HG02981 (cell line): ENCODE measurements at regions not wholly inside any gene's neighbourhood (a gene's known extent, or its start where the extent isn't known, plus 50 kb on each side); places are given as distances from the start of the nearest gene placed in this dataset.

Experiments used
- ATAC-seq: cut with Tn5 transposase; IDR thresholded peaks from one replicate; pipeline ENCODE4 v1.9.1; 2021; ENCODE audit warnings: mild to moderate bottlenecking, moderate library complexity; ENCODE audit not compliant: unreplicated experiment

GRCh38 chr4:184941671-184942418 is 76.4 kb upstream of the HELT start:
- ATAC-seq = no peak

GRCh38 chr4:184942444-184943425 is 75.6 kb upstream of the HELT start:
- no peak for ATAC-seq

GRCh38 chr4:184949020-184949419 is 69.3 kb upstream of the HELT start:
- ATAC-seq = no peak

- ATAC-seq = no peak
These were observed 68.0 kb upstream of the HELT start for GRCh38 chr4:184950117-184950830.

GRCh38 chr4:184950926-184951325 is 67.4 kb upstream of the HELT start:
- ATAC-seq = no peak

DNA sequence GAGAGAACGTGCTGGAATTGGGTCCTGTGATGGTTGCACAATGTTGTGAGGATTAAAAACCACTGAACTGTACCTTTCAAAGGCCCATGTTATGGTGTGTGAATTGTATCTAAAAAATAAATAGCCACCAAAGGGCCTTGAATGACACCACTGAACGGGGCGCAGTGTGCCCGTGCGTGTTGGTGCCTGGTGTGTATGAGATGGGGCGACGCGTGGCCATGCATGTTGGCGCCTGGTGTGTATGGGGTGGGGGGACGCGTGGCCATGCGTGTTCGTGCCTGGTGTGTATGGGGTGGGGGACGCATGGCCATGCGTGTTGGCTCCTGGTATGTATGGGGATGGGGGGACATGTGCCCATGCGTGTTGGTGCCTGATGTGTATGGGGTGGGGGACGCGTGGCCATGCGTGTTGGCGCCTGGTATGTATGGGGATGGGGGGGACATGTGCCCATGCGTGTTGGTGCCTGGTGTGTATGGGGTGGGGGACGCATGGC is 66.6 kb upstream of the HELT start:
- ATAC-seq = no peak

DNA sequence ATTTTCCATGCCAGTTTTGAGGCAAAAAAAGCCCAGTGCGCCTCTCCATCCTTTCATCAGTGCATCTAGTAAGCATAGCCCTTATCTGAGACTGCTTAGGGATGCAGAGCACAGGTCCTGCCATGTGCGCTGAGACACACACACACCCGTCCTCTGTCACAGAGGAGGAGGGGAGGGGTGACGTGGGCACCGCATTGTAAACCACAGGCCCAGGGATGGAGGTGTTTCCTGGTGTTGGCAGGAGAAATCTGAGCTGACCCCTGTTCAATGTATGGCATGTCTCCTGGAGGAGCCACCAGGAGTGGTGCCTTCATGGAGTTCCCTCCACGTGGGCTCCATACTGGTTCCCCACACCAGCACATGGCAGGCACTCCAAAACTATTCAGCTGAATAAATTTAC is 65.8 kb upstream of the HELT start:
- no peak for ATAC-seq

DNA sequence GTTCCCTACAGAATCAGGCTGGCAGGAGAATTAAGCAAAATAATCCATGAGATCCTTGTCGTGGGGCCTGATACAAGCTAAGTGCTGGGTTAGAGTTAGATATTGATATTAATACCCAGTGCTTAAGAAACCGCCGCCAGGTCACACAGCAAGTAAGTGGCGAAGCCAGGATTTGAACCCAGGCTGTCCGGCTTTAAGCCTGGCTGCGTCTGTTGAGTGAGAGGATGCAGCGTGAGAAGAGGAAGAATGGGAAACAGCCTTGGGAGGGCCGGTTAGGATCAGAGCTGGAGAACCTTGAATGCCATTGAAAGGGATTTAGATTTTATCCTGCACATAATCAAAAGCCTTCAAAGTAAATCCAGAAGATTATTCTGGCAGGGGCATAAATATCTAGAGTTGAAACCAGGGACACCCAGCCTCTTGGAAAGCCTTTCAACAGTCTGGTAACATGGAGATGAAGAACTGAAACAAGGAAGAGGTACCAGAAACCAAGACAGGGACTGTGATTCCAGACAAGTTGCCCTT is 64.8 kb upstream of the HELT start:
- ATAC-seq = no peak

DNA sequence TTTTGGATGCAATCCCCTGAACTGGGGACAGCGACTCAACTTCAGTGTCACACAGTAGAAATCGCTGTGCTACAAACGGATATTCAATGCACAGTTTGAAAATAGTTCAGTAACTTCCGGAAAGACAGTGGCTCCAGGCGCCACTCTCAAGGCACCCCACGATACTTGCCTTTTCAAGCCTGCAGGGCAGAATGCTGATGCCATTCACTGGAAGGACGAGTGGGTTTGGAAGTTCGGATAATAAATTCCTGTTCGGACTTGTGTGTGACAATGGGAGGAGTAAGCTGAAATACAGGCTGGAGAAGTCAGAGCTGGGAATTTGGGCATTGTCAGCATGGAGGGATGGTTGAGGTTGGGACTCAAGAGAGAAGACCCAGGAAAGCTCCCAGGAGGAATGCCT is 64.3 kb upstream of the HELT start:
- no peak for ATAC-seq

- no peak for ATAC-seq
These were observed 63.8 kb upstream of the HELT start for GRCh38 chr4:184954482-184954881.

- ATAC-seq = no peak
These were observed 63.2 kb upstream of the HELT start for GRCh38 chr4:184955116-184955515.

- peak; percentile 83 for ATAC-seq
These were observed 62.7 kb upstream of the HELT start for GRCh38 chr4:184955636-184956035.

GRCh38 chr4:184957446-184958115 is 60.7 kb upstream of the HELT start:
- no peak for ATAC-seq

DNA sequence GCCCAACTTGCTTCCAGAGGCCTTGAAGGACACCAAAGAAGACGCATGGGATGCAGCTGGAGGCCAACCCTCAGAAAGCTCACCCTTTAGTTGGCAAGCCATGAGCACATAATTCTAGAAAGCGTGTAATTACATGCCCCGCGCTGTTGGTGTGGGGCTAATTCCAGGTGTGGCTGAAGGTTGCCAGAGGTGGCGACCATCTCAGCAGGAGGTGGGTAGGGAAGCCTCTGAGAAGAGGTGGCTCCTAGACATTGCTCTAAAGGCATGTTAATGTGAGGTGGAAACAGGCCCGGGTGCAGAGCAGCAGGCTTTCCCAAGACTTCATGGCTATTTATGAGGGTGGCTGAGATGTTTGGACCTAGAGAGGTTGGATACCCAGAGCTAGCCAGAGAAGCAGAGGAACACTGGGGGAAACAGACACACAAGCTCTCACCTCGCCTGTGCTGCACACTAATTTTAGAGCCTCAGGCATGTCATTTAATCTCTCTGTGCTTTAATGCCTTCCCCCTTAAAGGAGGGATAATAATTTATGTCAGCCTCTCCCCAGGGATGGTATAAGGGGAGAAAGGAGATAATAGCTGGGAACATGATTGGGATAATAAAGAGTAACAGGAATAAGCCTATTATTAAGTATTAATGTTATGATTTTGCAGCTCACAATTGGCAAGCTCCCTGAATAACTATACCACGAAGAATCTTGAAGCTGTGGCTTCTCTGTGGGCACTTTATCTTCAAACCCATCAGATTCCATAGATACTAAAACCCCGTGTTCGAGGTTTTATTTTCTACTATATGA is 60.0 kb upstream of the HELT start:
- no peak for ATAC-seq

GRCh38 chr4:184958923-184959210 is 59.4 kb upstream of the HELT start:
- no peak for ATAC-seq

- ATAC-seq = no peak
These were observed 59.0 kb upstream of the HELT start for GRCh38 chr4:184959309-184959708.

DNA sequence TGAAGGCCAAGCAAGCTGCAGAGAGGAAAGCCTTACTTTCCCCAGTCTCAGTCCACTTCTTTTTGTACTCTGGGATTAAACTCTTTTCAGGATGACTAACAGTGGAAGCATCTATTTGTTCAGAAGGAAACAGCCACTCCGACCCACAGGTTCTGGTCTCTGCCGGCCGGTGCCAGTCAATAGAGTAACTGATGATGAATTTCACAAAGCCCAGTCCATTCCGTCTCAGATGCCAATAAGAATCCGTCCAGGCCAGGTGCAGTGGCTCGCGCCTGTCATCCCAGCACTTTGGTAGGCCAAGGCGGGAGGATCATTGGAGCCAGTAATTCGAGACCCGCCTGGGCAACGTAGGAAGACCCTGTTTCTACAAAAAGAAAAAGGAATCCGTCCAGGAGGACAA is 58.5 kb upstream of the HELT start:
- no peak for ATAC-seq

DNA sequence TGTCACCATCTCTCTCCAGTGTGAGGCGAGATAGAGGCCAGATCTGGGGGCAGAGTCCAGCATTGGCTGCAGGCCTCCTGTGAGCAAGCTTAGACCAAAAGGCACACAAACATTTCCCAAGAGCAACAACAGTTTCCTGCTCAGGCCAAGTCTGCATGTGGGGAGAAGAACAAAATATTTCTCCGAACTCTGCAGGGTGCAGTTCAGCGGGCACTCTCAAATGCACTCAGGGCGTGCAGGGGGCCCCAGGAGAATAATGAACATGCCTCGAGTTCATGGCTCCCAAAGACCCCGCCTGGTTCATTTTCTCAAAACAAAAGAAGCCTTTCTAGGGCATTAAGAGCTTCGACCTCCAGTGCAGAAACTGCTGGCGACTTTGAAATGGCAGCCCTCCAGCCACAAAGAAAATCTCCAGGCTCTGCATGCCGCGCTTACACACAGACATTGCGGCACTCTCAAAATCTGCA is 57.8 kb upstream of the HELT start:
- no peak for ATAC-seq

DNA sequence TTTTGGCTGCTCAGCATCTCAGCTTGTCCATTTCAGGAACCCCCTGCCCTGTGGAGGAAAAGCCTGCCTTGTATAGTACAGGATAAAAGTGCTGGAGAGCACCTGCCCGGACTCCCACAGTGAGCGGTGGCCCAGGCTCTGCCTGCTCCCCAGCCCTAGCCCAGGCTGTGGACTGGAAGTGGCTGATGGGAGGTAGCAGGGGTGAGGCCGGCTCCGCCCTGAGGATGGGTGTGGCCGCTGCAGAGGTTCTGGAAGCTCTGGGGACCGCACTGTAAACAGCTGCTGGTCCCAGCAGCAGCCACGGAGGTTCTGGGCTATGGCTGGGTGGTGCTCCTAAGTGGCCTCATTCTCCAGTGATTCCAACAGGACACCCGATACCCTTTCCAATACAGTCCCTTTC is 56.6 kb upstream of the HELT start:
- no peak for ATAC-seq
